T-helper 17 cell (primary cell): ENCODE measurements at regions not wholly inside any gene's neighbourhood (a gene's known extent, or its start where the extent isn't known, plus 50 kb on each side); places are given as distances from the start of the nearest gene placed in this dataset.
A peak's percentile ranks its signal among the peaks of the same experiment; 100 is the strongest.
"Not testable (repeated sequence)": the region's sequence is repeated elsewhere in the genome, so short reads cannot be mapped to it uniquely, and the experiment has no call there.

ENCODE experiments used
- ATAC-seq: fragments of 150-1000 bp; cut with Tn5 transposase; 2 replicates; pipeline ENCODE4 v1.10.0; 2021; ENCODE audit warnings: mild to moderate bottlenecking, moderate library complexity
- DNase-seq, 3 donors: peaks; one replicate each; pipeline versions ENCODE4 v3.0.0 to v3.0.0-alpha.2; 2020 to 2021
- H3K9me3 ChIP-seq: one replicate; pipeline ENCODE4 v1.7.0; 2013; ENCODE audit warnings: low read length, mild to moderate bottlenecking; ENCODE audit not compliant: control insufficient read depth, poor library complexity, severe bottlenecking
- H3K27ac Mint-ChIP-seq: one replicate; pipeline ENCODE4 v1.8.0; 2022; ENCODE audit warnings: mild to moderate bottlenecking, moderate library complexity, mixed read lengths
- H3K27me3 Mint-ChIP-seq: one replicate; pipeline ENCODE4 v1.8.0; 2022; ENCODE audit warnings: mixed read lengths
- H3K36me3 Mint-ChIP-seq: one replicate; pipeline ENCODE4 v1.8.0; 2022; ENCODE audit warnings: low read depth, mixed read lengths
- H3K4me1 Mint-ChIP-seq: one replicate; pipeline ENCODE4 v1.8.0; 2022; ENCODE audit warnings: mild to moderate bottlenecking, mixed read lengths
- H3K4me3 Mint-ChIP-seq: one replicate; pipeline ENCODE4 v1.8.0; 2022; ENCODE audit warnings: mild to moderate bottlenecking, moderate library complexity, mixed read lengths

DNA sequence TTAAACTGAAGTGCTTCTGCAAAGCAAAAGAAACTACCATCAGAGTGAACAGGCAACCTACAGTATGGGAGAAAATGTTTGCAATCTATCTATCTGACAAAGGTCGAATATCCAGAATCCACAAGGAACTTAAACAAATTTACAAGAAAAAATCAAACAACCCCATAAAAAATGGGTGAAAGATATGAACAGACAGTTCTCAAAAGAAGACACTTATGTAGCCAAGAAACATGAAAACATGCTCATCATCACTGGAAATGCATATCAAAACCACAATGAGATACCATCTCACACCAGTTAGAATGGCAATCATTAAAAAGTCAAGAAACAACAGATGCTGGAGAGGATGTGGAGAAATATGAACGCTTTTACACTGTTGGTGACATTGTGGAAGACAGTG lies 165.4 kb downstream of the CRPPA start:
- H3K27me3 Mint-ChIP-seq, ATAC-seq, H3K36me3 Mint-ChIP-seq, DNase-seq, H3K4me3 Mint-ChIP-seq, H3K9me3 ChIP-seq, H3K4me1 Mint-ChIP-seq, H3K27ac Mint-ChIP-seq: not testable (repeated sequence)

DNA sequence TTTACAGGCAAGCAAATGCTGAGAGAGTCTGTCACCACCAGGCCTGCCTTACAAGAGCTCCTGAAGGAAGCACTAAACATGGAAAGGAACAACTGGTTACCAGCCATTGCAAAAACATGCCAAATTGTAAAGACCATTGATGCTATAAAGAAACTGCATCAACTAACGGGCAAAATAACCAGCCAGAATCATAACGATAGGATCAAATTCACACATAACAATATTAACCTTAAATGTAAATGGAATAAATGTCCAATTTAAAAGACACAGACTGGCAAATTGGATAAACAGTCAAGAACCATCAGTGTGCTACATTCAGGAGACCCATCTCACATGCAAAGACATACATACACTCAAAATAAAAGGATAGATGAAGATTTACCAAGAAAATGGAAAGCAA lies 170.7 kb downstream of the CRPPA start:
- not testable (repeated sequence) for H3K27ac Mint-ChIP-seq, DNase-seq, H3K4me1 Mint-ChIP-seq, H3K9me3 ChIP-seq, ATAC-seq, H3K4me3 Mint-ChIP-seq, H3K27me3 Mint-ChIP-seq, H3K36me3 Mint-ChIP-seq

DNA sequence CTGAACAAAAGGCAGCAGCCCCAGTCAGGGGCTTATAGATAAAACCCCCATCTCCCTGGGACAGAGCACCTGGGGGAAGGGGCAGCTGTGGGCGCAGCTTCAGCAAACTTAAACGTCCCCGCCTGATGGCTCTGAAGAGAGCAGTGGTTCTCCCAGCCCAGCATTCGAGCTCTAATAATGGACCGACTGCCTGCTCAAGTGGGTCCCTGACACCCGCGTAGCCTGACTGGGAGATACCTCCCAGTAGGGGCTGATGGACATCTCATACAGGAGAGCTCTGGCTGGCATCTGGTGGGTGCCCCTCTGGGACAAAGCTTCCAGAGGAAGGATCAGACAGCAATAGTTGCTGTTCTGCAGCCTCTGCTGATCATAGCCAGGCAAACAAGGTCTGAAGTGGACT lies 172.1 kb downstream of the CRPPA start:
- not testable (repeated sequence) for H3K27me3 Mint-ChIP-seq, H3K36me3 Mint-ChIP-seq, H3K27ac Mint-ChIP-seq, DNase-seq, H3K9me3 ChIP-seq, H3K4me1 Mint-ChIP-seq, H3K4me3 Mint-ChIP-seq, ATAC-seq

DNA sequence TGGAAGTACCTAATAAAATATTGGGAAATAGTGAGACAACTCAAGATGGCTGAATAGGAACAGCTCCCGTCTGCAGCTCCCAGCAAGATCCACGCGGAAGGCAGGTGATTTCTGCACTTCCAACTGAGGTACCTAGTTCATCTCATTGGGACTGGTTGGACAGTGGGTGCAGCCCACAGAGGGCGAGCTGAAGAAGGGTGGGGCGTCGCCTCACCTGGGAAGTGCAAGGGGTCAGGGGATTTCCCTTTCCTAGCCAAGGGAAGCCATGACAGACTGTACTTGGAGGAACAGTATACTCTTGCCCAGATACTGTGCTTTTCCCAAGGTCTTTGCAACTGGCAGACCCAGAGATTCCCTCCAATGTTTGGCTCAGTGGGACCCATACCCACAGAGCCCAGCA lies 172.8 kb downstream of the CRPPA start:
- not testable (repeated sequence) for DNase-seq, ATAC-seq, H3K27me3 Mint-ChIP-seq, H3K9me3 ChIP-seq, H3K36me3 Mint-ChIP-seq, H3K27ac Mint-ChIP-seq, H3K4me3 Mint-ChIP-seq, H3K4me1 Mint-ChIP-seq

DNA sequence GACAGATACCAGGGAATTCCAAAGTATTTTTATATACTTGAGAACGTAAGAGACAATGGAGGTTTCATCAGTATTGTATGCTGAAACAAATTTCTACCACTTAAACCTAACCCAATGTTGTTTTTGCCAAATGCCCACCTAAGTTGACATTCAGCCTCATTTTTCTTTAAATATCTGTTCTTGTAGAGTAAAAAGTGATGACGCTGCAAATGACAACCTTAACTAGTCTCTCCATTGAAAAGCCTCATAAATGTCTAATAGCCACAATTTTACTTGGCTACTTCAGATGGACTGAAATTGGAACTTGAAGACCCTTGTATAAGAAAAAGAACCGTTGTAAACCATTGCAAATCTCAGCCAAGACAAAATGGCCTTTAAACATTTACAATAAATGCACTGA lies 176.9 kb downstream of the CRPPA start:
- H3K4me1 Mint-ChIP-seq: no peaks in the 10 kb centered on the region
- H3K4me3 Mint-ChIP-seq: no peak overlapping the region
- no peak for DNase-seq
- H3K27me3 Mint-ChIP-seq: no peaks in the 10 kb centered on the region
- H3K9me3 ChIP-seq: no peaks in the 10 kb centered on the region
- H3K36me3 Mint-ChIP-seq: no peaks in the 10 kb centered on the region
- no peak for ATAC-seq
- no peak overlapping the region for H3K27ac Mint-ChIP-seq

DNA sequence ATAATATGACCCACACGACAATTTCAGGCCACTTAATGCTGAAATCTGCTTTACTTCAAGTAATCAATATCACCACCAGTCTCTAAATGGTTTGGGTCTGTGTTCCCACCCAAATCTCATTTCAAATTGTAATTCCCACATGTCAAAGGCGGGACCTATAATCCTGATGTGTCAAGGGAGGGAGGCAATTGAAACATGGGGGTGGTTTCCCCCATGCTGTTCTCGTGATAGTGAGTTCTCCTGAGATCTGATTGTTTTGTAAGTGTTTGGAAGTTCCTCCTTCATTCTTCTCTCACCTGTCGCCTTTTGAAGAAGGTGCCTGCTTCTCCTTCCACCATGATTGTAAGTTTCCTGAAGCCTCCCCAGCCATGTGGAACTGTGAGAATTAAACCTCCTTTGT lies 178.4 kb downstream of the CRPPA start:
- Mint-ChIP-seq H3K27ac (no peak overlapping the region), H3K4me1 (no peaks in the 10 kb centered on the region), H3K4me3 (no peak overlapping the region), H3K27me3 (no peaks in the 10 kb centered on the region), H3K36me3 (no peaks in the 10 kb centered on the region)
- DNase-seq (no peak), ATAC-seq (no peak)
- H3K9me3 ChIP-seq: no peaks in the 10 kb centered on the region

DNA sequence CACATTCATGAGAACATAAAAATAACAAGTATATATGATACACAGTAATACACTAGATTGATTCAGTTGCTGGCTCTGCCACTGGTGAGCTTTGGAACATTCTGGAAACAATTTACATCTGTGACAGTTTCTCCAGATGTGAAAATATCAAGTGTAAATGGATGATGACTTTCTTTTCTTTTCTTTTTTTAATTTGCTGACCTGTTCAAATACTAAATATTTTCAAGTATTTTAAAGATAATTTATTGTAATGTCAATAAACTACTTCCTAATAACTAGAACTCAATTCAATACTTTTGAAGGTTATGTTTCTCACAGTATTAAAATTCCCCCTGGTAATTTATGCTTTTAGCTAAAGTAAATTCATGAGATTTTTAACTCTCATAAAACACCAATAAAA lies 180.3 kb downstream of the CRPPA start:
- no peaks in the 10 kb centered on the region for H3K27me3 Mint-ChIP-seq
- no peaks in the 10 kb centered on the region for H3K9me3 ChIP-seq
- DNase-seq (no peak), ATAC-seq (no peak)
- H3K27ac Mint-ChIP-seq: no peak overlapping the region
- no peaks in the 10 kb centered on the region for H3K4me1 Mint-ChIP-seq
- H3K4me3 Mint-ChIP-seq: no peak overlapping the region
- H3K36me3 Mint-ChIP-seq: no peaks in the 10 kb centered on the region

DNA sequence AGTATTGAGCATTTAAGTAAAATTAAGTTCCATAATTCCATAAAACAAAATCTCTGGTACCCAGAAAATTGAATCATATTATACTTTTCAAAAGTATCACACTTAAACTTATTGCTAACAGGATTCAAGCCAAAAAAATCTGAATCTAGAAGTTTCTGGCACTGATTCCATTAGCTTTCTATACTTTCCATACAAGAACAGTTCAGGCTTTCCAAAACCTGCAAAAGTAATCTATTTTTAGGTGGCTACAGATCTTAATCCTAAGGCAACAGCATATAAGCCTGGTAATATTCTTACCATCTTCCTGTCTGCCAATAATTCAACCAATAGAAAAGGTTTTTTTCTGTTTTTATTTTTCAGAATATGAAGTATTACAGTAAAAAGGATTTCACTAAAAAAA lies 185.0 kb downstream of the CRPPA start:
- DNase-seq (no peak), ATAC-seq (no peak)
- Mint-ChIP-seq H3K4me1 (no peaks in the 10 kb centered on the region), H3K27ac (no peak overlapping the region), H3K27me3 (no peaks in the 10 kb centered on the region), H3K36me3 (no peaks in the 10 kb centered on the region), H3K4me3 (no peak overlapping the region)
- peaks cover 2% of the 10 kb centered on the region for H3K9me3 ChIP-seq

DNA sequence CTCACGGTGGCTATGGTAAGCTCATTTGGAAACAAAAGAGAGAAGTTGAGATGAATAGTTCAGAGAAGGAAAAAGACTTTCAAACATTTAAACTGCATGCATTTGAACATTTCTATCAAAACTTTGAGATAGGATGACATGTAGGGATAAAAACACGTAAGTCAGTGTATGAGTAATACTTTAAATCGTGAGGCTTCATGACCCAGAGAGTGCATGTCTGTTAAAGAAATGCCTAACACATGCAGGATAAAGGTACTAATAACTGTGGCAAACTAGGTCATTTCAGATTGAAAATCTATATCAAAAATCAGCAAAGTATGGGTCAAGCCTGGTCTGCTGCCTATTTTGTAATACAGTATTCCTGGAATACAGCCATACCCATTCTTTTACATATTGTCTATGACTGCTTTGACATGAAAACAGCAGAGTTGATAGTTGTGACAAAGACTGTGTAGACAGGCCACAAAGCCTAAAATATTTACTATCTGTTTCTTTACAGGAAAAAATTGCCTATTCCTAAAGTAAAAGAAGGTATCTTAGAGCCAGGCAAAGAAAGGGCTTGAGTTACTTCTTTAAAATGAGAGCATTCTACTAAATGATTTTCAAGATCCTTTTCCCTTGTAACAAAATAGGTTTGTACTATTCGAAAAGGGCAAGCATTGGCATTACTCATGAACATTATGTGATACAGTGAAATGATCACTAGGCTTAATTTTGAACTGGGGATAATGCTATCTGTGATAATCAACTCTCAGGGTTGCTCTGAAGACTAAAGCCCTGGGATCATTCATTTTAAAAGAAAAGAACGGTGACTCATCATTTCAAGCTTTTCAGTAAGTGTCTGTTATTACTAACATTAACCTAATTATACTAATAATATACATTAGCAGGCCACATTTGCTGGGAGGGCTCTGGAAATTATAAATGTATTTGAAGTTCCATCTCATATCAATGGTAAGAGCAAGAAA lies 185.9 kb downstream of the CRPPA start:
- Mint-ChIP-seq H3K4me1 (no peaks in the 10 kb centered on the region), H3K27me3 (no peaks in the 10 kb centered on the region), H3K27ac (no peak overlapping the region), H3K36me3 (no peaks in the 10 kb centered on the region), H3K4me3 (no peak overlapping the region)
- ATAC-seq: no peak
- H3K9me3 ChIP-seq: peaks cover 2% of the 10 kb centered on the region
- no peak for DNase-seq

DNA sequence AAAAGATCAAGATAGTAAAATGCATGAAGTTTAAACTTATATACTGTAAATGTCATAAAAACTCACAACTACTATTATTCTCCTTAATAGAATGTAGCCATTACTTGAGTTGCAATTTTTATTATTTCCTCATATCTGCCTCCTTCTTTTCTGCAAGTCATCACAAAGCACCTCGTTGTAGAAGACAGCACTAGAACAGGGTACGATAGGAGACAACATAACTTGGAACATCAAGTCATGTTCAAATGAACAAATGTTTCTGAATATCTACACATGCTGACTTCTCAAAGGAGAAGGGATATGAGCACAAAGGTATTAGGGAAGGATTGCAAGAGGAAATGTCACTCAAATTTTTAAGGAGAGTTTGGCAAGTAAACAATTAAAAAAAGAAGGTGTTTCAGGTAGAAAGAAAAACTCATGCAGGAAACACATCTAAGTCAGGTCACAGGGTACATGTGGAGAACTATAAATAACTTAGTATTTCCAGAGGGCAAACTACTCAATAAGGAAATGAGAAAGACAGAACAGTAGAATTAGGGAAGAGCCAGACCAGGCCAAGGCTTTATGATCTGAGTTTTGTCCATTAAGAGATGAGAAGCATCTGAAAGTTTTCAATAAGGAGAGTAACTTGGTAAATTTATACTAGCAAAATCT lies 186.7 kb downstream of the CRPPA start:
- Mint-ChIP-seq H3K27ac (no peak overlapping the region), H3K27me3 (no peaks in the 10 kb centered on the region), H3K36me3 (no peaks in the 10 kb centered on the region), H3K4me3 (no peak overlapping the region), H3K4me1 (no peaks in the 10 kb centered on the region)
- ATAC-seq (no peak), DNase-seq (no peak)
- H3K9me3 ChIP-seq: peaks cover 2% of the 10 kb centered on the region

DNA sequence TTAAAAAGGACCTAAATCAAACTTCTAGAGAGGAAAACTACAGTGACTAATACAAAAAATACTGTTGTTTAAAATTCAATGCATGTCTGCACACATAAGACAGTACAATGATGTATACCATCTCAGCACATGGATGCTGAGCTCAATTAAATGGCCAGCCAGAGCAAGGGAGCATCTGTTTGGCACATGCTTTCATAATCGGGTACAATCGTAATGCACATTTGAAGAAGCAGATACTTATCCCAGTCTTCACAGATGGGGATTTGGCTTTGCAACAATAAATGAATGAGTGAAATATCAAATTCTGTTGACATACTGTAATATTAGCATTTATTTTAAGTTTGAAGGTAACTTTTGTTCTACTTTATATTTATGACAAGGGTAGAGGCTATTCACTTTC lies 187.8 kb downstream of the CRPPA start:
- no peak for ATAC-seq
- peaks cover 2% of the 10 kb centered on the region for H3K9me3 ChIP-seq
- H3K27ac Mint-ChIP-seq: no peak overlapping the region
- no peak for DNase-seq
- no peaks in the 10 kb centered on the region for H3K4me1 Mint-ChIP-seq
- no peaks in the 10 kb centered on the region for H3K36me3 Mint-ChIP-seq
- H3K27me3 Mint-ChIP-seq: no peaks in the 10 kb centered on the region
- no peak overlapping the region for H3K4me3 Mint-ChIP-seq

DNA sequence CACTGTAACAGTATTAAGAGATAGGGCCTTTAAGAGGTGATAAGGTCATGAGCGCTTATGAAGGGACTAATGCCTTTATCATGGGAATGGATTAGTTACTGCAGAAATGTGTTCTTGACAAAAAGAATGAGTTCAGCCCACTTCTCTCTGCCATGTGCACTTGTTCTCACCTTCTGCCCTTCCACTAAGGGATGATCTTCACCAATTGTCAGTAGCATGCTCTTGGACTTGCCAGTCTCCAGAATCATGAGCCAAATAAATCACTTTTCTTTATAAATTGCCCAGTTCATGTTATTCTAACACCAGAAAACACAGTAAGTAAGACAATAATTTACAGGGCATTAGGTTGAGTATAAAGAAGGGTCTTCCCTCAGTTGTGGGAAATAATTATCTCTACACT lies 189.1 kb downstream of the CRPPA start:
- DNase-seq (no peak), ATAC-seq (no peak)
- Mint-ChIP-seq H3K27me3 (no peaks in the 10 kb centered on the region), H3K36me3 (no peaks in the 10 kb centered on the region), H3K4me3 (no peak overlapping the region), H3K27ac (no peak overlapping the region), H3K4me1 (no peaks in the 10 kb centered on the region)
- H3K9me3 ChIP-seq: peaks cover 2% of the 10 kb centered on the region

DNA sequence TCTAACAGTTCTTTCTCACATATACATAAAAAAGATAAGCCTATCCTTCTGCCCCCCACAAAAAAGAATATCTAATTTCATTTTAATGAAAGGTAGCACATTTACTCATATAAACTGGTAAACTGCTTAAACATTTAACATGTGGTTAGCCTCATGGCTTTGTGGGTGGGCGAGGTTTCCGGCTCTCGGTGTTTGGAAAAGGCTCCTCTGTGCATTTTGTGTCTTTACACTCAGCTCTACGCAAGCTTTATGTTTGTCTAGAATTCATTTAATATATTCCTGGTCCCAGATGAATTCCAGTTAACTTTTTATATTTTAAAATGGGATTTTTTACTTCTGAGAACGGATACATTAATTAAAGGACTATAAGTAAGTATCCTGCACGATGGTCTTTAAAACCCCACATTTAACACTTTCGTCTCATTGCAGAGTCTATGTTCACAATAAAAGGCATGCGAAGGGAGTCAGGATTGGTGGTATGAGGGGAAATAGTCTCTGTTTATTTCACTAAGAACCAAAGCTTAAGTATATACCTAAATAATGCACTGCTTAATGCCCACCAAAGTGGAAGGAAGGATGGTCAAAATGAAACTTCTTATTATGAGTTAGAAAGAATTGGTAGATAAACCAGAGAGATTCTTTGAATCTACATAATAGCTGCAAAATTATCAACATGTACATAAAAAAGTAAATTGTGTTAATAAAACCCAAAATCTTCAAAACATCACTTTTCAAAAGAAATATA lies 197.2 kb downstream of the CRPPA start:
- ATAC-seq: peak; percentile 62
- Mint-ChIP-seq H3K4me1 (no peaks in the 10 kb centered on the region), H3K4me3 (peak overlapping the region; percentile 16), H3K27me3 (no peaks in the 10 kb centered on the region), H3K36me3 (no peaks in the 10 kb centered on the region), H3K27ac (no peak overlapping the region)
- no peak for DNase-seq
- no peaks in the 10 kb centered on the region for H3K9me3 ChIP-seq
